Motor neuron (in vitro differentiated cells): ENCODE measurements at regions not wholly inside any gene's neighbourhood (a gene's known extent, or its start where the extent isn't known, plus 50 kb on each side); places are given as distances from the start of the nearest gene placed in this dataset.

ENCODE experiments used
- ATAC-seq, 8 experiments: fragments of 200-7000 bp; cut with Tn5 transposase; replicated peaks in 6 of 8; 2 replicates each; pipeline ENCODE4 v1.8.0; 2021; ENCODE audit warnings: mild to moderate bottlenecking in 8 of 8, moderate library complexity in 8 of 8
- H3K27ac ChIP-seq, 2 donors: fragments of 250-450 bp; sonication (Bioruptor Pico); 2 replicates each; pipeline ENCODE4 v1.9.0; 2021; ENCODE audit warnings: antibody characterized with exemption in 2 of 2, mild to moderate bottlenecking in 2 of 2, moderate library complexity in 1 of 2
- H3K4me1 ChIP-seq, 2 donors: fragments of 250-450 bp; sonication (Bioruptor Pico); replicated peaks in 1 of 2; 2 replicates each; pipeline ENCODE4 v1.6.1; 2021; ENCODE audit warnings: antibody characterized with exemption in 2 of 2, mild to moderate bottlenecking in 2 of 2, moderate library complexity in 1 of 2
- H3K4me3 ChIP-seq, 5 donors: fragments of 250-450 bp; sonication (Bioruptor Pico); 2 replicates each; pipeline ENCODE4 v1.9.0; 2021; ENCODE audit warnings: antibody characterized with exemption in 5 of 5, mild to moderate bottlenecking in 5 of 5, moderate library complexity in 4 of 5
- WGBS, 10 experiments: fragments of 450-650 bp; shearing (Covaris generic); methylation state at CpG; one replicate each; pipeline ENCODE4 v1.0.0; 2022; 5-methylcytosine and 5-hydroxymethylcytosine counted together
- in situ Hi-C, 9 experiments: fragments of 400-800 bp; cut with MboI; loops; one replicate each; pipeline ENCODE4 v1.15.0; 2021; ENCODE audit warnings: low sequenced_read_pairs in 9 of 9, low pct_unique_long_range_greater_than_20kb in 2 of 9; ENCODE audit not compliant: unreplicated experiment in 9 of 9

- H3K4me1 ChIP-seq = peaks cover 3 to 7% of the 10 kb centered on the region in 2 donors
- ATAC-seq = peak in 2 of 8 experiments; percentile 77 to 80
- H3K27ac ChIP-seq = no peak overlapping the region
- WGBS, 10 experiments = 50 to 100% (median 92%) methylated on average over 1 to 2 of the region's 2 CpGs; no CpG with 5 or more reads in 3 of the 10 experiments
- in situ Hi-C loops = no loop called here
- no peak overlapping the region for H3K4me3 ChIP-seq
Measured at GRCh38 chr13:33958964-33959363, 141.0 kb downstream of the RFC3 start.

GRCh38 chr13:33963134-33963533 is 145.2 kb downstream of the RFC3 start:
- no peak overlapping the region for H3K4me3 ChIP-seq
- no peak for ATAC-seq
- H3K4me1 ChIP-seq = peaks cover 3 to 7% of the 10 kb centered on the region in 2 donors
- WGBS, 10 experiments = 63 to 97% (median 78%) methylated on average over 1 to 3 of the region's 3 CpGs; no CpG with 5 or more reads in 1 of the 10 experiments
- no peak overlapping the region for H3K27ac ChIP-seq
- in situ Hi-C loops = no loop called here

- Histone ChIP-seq H3K4me1 (peaks cover 6 to 7% of the 10 kb centered on the region in 2 donors), H3K4me3 (no peak overlapping the region), H3K27ac (no peak overlapping the region)
- in situ Hi-C loops = no loop called here
- 35 to 96% (median 76%) methylated on average over 2 to 4 of the region's 4 CpGs; no CpG with 5 or more reads in 3 of the 10 experiments for WGBS, 10 experiments
- ATAC-seq = peak in 5 of 8 experiments; percentile 65 to 96 (median 81)
Measured at GRCh38 chr13:33963895-33964294, 145.9 kb downstream of the RFC3 start.

- H3K4me3 ChIP-seq = no peak overlapping the region
- 36 to 74% (median 45%) methylated on average over 4 to 8 of the region's 10 CpGs for WGBS, 10 experiments
- ATAC-seq = peak in 2 of 8 experiments; percentile 21 to 85
- H3K27ac ChIP-seq = no peak overlapping the region
- H3K4me1 ChIP-seq = peaks cover 0 to 3% of the 10 kb centered on the region in 2 donors
- in situ Hi-C loops = no loop called here
Measured at GRCh38 chr13:33968520-33969507, 150.9 kb downstream of the RFC3 start.

- Histone ChIP-seq H3K4me1 (peaks cover 0 to 3% of the 10 kb centered on the region in 2 donors), H3K4me3 (no peak overlapping the region), H3K27ac (no peak overlapping the region)
- in situ Hi-C loops = no loop called here
- ATAC-seq = no peak
- WGBS, 10 experiments = 59 to 100% (median 95%) methylated on average over 1 to 4 of the region's 4 CpGs
Measured at GRCh38 chr13:33970746-33971561, 153.0 kb downstream of the RFC3 start.

GRCh38 chr13:33971562-33971819 is 153.5 kb downstream of the RFC3 start:
- no peak for ATAC-seq
- in situ Hi-C loops = no loop called here
- H3K4me3 ChIP-seq = no peak overlapping the region

GRCh38 chr13:33973194-33973593 is 155.2 kb downstream of the RFC3 start:
- Histone ChIP-seq H3K27ac (no peak overlapping the region), H3K4me1 (peaks cover 0 to 3% of the 10 kb centered on the region in 2 donors), H3K4me3 (no peak overlapping the region)
- in situ Hi-C loops = no loop called here
- no peak for ATAC-seq
- 0 to 100% (median 75%) methylated on average over 1 to 3 of the region's 3 CpGs; no CpG with 5 or more reads in 3 of the 10 experiments for WGBS, 10 experiments

More at GRCh38 chr13:33971562-33971819, 153.5 kb downstream of the RFC3 start:
- Histone ChIP-seq H3K27ac (no peak overlapping the region), H3K4me1 (peaks cover 0 to 3% of the 10 kb centered on the region in 2 donors)

GRCh38 chr13:33976965-33977364 is 159.0 kb downstream of the RFC3 start:
- in situ Hi-C loops = no loop called here

GRCh38 chr13:33978653-33979052 is 160.7 kb downstream of the RFC3 start:
- Histone ChIP-seq H3K27ac (no peak overlapping the region), H3K4me1 (no peaks in the 10 kb centered on the region), H3K4me3 (no peak overlapping the region)
- 29 to 100% (median 54%) methylated on average over 1 to 3 of the region's 3 CpGs; no CpG with 5 or more reads in 2 of the 10 experiments for WGBS, 10 experiments
- ATAC-seq = no peak
- in situ Hi-C loops = no loop called here

More at GRCh38 chr13:33976965-33977364, 159.0 kb downstream of the RFC3 start:
- Histone ChIP-seq H3K27ac (no peak overlapping the region), H3K4me1 (no peaks in the 10 kb centered on the region), H3K4me3 (no peak overlapping the region)
- WGBS, 10 experiments = 51 to 100% (median 94%) methylated on average over 1 to 4 of the region's 4 CpGs
- ATAC-seq = no peak

GRCh38 chr13:33992881-33993336 is 175.0 kb downstream of the RFC3 start:
- WGBS, 10 experiments = 20 to 82% (median 65%) methylated on average over 1 to 2 of the region's 2 CpGs
- Histone ChIP-seq H3K4me1 (no peaks in the 10 kb centered on the region), H3K4me3 (no peak overlapping the region), H3K27ac (no peak overlapping the region)
- ATAC-seq = peak in 5 of 8 experiments; percentile 14 to 77 (median 66)
- in situ Hi-C loops = no loop called here

- no peak for ATAC-seq
- no peak overlapping the region for H3K27ac ChIP-seq
- H3K4me3 ChIP-seq = no peak overlapping the region
- in situ Hi-C loops = no loop called here
- WGBS, 10 experiments = 39 to 100% (median 66%) methylated on average over 1 to 2 of the region's 3 CpGs; no CpG with 5 or more reads in 4 of the 10 experiments
- H3K4me1 ChIP-seq = no peaks in the 10 kb centered on the region
Measured at GRCh38 chr13:33994198-33994597, 176.2 kb downstream of the RFC3 start.

- in situ Hi-C loops = no loop called here
- Histone ChIP-seq H3K4me1 (peaks cover 0 to 3% of the 10 kb centered on the region in 2 donors), H3K27ac (no peak overlapping the region), H3K4me3 (no peak overlapping the region)
- ATAC-seq = no peak
- 38 to 95% (median 77%) methylated on average over 2 to 4 of the region's 4 CpGs; no CpG with 5 or more reads in 2 of the 10 experiments for WGBS, 10 experiments
Measured at GRCh38 chr13:33994826-33995502, 177.0 kb downstream of the RFC3 start.
